NCI-H748 treated with DMSO at 0.1 percent for 48 hours (cell line): ENCODE measurements at regions not wholly inside any gene's neighbourhood (a gene's known extent, or its start where the extent isn't known, plus 50 kb on each side); places are given as distances from the start of the nearest gene placed in this dataset.

ENCODE experiments used
- DNase-seq: peaks from one replicate; lab custom pipeline; 2025; lab: John Stamatoyannopoulos, UW

DNA sequence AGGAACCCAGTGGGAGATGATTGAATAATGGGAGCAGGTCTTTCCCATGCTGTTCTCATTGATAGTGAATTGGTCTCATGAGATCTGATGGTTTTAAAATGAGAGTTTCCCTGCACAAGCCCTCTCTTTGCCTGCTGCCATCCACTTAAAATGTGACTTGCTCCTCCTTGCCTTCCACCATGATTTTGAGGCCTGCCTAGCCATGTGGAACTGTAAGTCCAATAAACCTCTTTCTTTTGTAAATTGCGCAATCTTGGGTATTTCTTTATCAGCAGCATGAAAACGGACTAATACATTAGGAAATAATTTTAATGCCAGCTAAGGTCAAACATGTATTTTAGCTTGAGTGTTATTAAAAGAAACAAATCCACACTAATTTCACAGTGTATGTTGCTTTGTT is 517.6 kb upstream of the ALCAM start:
- no peak for DNase-seq

- DNase-seq = no peak
Measured at GRCh38 chr3:104854468-104854867, 512.2 kb upstream of the ALCAM start.

- DNase-seq = no peak
Measured at GRCh38 chr3:104855702-104856101, 511.0 kb upstream of the ALCAM start.

DNA sequence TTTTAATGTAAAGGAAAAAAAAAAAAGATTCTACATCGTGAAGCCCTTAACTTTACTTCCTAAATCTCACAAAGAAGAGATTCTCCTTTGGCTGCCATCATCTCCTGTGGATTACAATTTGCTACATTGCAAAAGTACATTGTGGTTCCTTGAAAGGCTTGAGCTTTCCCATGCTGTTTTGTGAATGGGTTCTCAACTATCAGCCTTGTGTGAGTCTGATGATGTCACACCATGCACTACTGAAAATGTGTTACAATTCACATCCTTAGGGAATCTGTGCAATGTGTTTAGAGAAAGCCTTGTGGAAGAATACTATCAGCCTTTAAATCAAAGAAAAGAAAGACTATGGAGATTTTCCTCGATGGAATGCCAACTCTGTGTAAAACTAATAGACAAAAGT is 510.0 kb upstream of the ALCAM start:
- no peak for DNase-seq

DNA sequence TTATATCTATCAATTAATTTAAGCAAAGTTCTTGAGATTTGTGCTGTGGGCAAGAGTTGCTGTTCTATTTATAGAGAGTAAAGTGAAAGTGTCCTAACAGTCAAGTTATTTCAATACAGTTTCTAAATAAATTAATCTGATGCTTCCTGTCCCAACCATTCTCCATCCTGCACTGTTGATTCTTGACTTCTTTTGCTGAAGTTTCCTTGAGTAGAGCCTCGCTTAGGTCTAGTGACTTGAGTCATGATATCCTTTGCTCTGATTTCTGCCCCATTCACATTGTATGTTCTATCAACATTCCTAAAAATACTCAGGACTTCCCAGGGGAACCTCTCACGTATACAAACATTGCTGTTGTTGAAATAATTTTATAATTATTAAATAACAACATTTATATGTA is 498.4 kb upstream of the ALCAM start:
- no peak for DNase-seq

DNA sequence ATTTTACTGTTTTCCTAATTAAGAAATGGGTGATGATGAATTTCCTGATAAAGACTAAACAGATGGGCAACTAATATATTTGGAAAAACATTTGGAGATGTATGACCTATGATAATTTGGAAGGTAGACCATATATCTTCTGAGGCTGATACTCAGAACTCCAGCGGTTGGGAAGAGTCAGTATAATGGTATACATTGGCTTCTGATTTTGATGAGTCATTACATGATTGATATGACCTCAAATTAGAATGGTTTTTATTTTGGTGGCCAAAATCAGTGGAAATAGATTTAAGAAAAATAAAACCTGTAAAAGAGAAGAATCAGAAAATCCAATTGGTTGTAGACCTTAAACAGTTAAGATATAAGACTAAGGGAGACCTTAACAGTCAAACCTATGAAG is 496.4 kb upstream of the ALCAM start:
- DNase-seq = no peak

- no peak for DNase-seq
Measured at GRCh38 chr3:104873331-104873730, 493.4 kb upstream of the ALCAM start.

DNA sequence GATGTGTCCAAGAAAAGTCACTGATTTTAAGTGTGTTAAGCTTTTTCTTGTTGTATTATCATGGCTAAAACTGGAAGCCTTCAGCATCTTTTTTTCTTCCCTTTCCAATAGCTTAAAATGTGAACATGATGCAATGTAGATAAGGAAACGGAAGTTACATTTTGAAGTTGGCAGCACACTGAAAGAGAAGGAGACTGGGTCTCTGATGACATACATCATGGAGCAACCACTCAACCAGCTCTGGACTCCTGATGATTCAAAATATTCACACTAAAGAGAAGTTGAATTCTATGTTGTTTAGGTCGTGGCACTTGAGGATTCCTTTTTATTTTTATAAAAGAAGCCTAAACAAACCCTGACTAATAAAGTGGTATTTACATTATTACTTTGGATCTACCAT is 488.3 kb upstream of the ALCAM start:
- no peak for DNase-seq

DNA sequence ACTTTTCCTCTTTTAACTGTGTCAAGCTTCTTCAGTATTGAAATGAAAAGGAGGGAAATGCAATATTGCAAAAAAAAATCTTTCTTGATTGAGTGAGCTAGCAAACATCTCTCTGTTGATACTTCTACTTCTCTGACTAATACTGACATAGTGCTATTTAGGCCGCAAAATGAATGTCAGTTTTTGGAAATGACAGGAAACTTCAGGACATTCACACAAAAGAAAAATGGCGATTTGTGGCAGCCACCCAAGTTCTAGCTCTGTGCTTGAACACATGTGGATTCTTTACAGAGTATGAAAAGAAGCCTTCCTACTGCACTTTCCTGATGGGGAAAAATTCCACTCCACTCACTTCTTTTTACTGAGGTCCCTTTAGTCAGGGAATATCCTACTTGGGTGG is 486.8 kb upstream of the ALCAM start:
- no peak for DNase-seq

DNA sequence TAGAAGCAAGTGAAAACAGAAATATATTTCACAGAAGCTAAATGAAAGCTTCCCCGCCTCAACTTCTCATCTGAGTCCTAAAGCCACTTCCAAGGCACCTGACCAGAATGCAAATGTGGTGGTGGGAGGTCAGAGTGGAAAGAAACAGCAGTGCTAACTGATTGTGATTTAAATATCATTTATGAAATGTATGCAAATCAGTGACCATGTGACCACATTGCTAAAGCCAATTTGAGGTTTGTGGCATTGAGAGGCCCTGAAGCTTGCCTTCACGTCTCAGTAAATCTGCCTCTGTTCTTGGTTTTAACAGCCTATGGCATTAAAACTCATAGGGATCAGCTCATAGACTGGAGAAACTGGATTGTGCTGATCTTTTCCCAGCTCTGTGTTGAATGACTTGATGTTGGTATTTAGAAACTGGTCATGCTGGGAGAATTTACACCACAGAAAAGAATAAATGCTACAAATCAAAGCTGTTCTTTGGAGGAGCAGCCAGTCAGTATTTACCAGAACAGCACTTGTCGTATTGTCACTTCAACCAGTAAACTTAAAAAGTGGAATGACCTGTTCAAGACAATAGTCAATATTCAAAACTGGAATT is 481.4 kb upstream of the ALCAM start:
- no peak for DNase-seq

GRCh38 chr3:104886220-104886995 is 480.3 kb upstream of the ALCAM start:
- no peak for DNase-seq

- no peak for DNase-seq
Measured at GRCh38 chr3:104887069-104887468, 479.6 kb upstream of the ALCAM start.

DNA sequence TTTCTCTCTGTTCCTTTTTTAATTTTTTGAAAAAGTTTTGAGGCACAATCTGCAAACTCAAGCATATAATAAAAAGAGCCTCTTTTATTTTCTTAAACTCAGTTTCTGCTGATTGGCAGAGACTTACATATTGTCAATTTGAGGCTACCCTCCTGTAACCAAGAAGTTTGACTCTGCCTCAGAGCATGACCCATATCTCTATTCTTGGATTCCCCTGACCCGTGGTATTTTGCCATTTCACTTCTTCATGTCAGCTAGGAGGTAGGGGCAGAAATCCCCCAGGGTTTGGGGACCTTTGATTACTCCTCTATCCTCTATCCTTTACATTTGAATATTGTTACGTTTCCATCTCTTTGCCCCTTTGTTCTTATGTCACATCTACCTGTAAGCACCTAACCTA is 479.1 kb upstream of the ALCAM start:
- DNase-seq = no peak

GRCh38 chr3:104892044-104892443 is 474.7 kb upstream of the ALCAM start:
- no peak for DNase-seq

DNA sequence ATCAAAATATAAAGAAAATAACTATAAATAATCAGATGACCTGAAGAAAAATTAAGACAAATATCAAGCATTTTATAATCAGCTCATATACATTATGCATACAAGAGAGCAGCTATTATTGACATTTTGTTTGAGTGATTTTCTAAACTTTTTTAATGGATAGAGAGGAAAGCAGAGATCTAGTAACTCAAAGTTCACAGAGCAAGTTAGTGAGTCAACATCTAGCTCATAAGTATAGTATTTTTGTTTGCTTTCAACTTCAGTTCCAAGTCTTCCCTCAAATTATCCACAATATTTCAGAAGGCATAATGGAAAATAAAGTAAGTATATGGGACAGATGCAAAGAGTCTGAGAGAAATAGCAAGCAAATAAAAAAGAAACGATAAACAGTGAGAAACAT is 470.1 kb upstream of the ALCAM start:
- no peak for DNase-seq

GRCh38 chr3:104901396-104901795 is 465.3 kb upstream of the ALCAM start:
- DNase-seq = no peak

- no peak for DNase-seq
Measured at GRCh38 chr3:104903064-104903463, 463.6 kb upstream of the ALCAM start.

GRCh38 chr3:104906001-104906639 is 460.6 kb upstream of the ALCAM start:
- no peak for DNase-seq

- no peak for DNase-seq
Measured at GRCh38 chr3:104907507-104907906, 459.2 kb upstream of the ALCAM start.

DNA sequence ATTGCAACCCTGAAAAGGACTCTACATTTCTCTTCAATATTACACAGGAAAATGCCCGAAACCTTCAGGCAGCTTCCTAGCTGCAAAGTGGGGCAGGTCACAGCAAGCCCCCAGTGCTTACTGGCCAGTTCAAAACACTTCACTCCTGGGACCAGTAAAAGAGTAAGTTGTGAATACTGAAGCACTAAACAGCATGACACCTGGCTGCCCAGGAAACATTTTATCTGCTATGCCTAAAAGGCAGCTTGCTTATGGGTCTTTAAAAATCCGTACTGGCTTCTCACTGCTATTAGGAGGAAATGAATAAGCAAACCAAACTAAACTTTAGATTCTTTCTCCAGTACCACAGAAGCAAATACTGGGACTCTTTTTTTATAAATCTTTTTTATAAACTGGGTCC is 457.9 kb upstream of the ALCAM start:
- no peak for DNase-seq

DNA sequence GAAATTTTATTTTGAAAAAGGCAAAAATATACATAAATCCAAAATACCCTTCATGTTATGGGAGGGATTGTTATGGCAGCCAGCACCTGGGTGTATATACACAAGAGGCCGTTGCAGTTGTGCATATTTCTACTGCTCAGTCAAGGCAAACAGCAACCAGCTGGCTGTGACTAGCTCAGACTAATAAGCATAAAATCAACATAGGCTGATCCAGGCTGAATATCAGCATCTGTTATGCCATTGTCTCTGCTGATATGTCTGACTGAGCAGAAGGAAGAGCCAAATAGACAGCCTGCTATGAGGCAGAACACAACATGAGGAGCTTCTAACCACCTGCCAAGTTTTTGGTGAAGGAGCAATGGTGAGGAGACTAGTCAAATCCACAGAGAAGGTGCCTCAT is 457.5 kb upstream of the ALCAM start:
- DNase-seq = peak; percentile 75

DNA sequence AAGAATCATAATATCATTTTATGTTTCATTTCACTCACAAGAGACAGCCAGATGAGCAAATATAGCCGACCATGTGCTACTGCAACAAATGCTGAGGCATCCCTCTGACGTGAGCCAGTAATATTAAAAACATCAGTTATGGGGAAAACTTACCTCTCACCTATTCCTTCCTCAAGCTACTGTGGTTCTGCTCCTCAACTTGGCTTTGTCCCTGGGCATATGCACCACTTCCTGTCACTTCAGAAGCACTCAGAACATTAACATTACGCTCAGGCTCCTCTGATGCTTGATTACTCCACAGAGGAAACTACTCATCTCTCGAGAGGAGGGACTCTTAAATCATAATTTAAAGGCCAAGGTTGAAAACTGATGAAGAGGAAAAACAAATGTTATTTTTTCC is 457.0 kb upstream of the ALCAM start:
- no peak for DNase-seq

- DNase-seq = no peak
Measured at GRCh38 chr3:104911376-104911775, 455.3 kb upstream of the ALCAM start.

DNA sequence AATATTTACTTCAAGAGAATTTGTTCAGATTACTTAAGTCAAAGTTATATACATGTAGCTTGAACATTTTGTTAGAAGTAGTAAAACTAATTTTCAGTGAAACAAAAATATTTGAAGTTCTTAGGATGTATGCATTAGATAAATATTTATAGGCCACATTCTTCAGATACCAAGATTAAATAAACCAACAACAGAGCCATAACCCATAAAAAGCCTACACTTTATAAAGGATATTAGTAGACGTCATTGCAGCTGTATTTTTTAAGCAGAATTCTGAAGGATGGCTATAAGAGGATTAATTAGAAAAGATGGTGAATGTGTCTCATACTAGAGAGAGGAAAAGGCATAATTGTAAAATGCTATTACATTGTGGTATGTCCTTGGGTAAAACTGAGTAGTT is 449.7 kb upstream of the ALCAM start:
- DNase-seq = no peak
